HG03469 (cell line): ENCODE measurements at regions not wholly inside any gene's neighbourhood (a gene's known extent, or its start where the extent isn't known, plus 50 kb on each side); places are given as distances from the start of the nearest gene placed in this dataset.

ENCODE experiments used
- ATAC-seq: cut with Tn5 transposase; IDR thresholded peaks from one replicate; pipeline ENCODE4 v1.9.1; 2021; ENCODE audit warnings: mild to moderate bottlenecking, moderate library complexity, moderate number of reproducible peaks; ENCODE audit not compliant: unreplicated experiment

GRCh38 chr21:43318841-43319781 lies 107.8 kb downstream of the SIK1 start:
- no peak for ATAC-seq

DNA sequence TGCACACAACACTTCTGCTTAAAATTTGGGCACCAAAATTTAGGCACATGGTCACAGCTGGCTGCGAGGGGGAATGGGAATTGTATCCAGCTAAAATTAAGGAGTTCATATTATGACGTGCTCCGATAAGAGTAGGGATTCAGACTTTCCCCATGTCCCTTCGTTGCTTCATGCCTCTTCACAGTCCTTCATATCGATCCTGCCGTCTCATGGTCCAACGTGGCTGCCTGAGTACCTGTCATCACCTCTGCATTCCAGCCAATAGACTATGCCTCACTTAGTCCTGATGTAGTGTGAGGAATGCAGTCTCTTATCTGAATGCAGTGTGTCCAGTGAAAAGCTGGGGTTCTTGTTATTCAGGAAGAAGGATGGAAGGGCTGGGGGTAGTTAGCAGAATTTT lies 108.6 kb downstream of the SIK1 start:
- no peak for ATAC-seq

DNA sequence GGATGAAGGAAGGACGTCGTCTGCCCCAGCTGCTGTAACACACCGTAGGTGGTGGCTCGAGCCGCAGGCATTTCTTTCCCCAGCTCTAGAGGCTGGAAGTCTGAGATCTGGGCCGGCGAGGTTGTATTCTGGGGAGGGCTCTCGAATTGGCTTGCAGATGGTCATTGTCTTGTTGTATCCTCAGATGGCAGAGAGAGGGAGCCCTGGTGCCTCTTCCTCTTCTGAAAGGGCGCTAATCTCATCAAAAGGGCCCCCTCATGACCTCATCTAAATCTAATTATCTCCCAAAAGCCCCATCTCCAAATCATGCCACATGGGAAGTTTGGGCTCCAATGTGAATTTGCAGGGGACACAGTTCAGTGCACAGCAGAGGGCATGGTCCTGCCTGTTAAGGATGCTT lies 109.0 kb downstream of the SIK1 start:
- ATAC-seq = no peak

- ATAC-seq = no peak
Measured at GRCh38 chr21:43317254-43317748, 109.6 kb downstream of the SIK1 start.

DNA sequence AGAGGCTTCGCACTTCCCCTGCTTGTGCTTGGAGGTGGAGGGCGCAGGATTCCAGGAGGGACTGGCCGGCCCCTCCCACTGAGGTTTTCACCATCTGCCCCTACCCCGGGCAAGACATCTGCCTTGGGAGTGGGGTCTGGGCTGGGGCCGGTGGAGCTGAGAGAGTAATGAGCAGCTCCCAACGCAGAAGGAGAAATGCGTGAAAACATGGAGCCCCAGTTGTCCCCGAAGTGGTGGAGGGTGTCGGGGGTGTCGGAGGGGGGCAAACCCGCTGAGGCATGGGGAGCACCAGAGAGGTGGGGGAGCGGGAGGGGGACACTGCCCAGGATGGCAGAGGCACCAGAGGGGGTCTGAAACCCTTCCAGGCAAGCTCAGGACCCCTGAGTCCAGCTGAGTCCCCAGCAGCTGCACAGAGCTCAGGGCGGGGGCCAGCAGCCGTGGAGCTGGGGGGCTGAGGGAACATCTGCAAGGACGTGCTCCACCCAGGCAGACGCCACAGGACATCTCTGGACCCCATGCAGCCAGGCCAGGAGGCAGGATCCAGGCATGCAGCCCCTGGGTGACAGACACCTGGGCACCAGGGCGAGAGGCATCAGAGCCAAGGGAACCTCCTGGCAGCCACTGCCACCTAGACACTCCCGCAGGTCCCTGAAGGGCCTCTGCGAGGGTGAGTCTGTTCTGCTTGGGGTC lies 110.6 kb downstream of the SIK1 start:
- no peak for ATAC-seq

GRCh38 chr21:43315244-43316137 lies 111.4 kb downstream of the SIK1 start:
- no peak for ATAC-seq

DNA sequence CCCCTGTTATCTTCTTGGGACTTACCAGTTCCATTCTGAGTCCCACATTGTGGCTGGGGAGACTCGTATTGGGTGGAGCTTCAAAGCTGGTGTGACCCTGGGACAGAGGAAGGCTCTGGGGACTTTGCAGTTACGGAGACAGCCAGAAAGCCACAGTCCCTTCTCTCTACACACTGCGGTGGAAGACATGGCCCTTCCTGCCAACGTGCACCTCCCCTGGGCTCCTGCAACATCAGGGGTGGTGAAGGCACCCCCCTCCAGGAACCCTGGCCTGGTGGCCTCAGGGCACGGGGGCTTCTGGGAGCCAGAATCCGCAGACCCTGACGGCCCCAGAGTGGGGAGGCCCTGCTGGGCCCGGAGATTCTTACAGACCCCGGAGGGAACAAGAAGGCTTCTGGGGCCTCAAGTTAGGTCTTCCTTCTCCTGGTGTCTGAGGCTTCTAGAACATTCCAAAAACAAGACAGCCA lies 113.0 kb downstream of the SIK1 start:
- no peak for ATAC-seq

GRCh38 chr21:43313221-43313938 lies 113.6 kb downstream of the SIK1 start:
- no peak for ATAC-seq

- ATAC-seq = no peak
Measured at GRCh38 chr21:43312751-43313169, 114.2 kb downstream of the SIK1 start.

DNA sequence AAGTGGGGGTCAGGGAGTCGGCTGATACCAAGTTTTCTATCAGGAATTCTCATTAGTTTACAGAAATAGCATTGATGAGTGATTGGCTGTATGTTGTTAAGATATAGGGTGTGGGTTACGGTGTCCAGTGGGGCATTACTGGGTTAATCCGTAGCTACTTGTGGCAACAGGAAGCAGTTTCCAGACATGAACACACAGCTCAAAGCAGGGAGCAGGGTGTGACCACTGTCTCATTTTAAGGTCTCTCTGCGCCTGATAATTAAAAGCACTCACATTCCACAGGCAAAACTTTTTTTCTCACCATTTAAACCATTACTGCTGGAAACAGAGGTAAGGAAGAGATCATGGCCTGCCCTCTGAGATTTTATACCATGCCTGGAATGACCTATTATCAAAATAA lies 114.9 kb downstream of the SIK1 start:
- no peak for ATAC-seq

DNA sequence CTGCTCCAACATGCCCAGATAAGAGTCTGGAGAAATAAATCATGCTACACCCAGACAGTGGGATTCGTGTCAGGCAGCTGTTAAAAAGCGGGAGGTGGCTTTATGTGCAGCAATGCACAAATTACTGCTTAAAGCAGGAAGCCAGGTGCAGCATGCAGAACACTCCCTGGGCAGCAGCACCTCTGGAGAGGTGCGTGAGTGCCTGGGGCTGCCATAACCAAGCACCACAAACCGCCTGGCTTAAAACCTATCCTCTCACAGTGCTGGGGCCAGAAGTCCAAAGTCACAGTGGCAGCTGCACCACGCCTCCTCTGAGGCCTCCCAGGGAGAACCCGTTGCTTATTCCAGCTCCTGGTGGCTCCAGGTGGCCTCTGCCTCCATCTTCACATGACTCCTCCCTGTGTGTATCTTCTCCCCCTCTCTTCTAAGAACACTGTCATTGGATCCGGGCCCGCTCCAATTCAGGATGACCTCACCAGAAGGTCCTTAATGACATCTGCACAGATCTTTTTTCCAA lies 115.6 kb downstream of the SIK1 start:
- no peak for ATAC-seq

DNA sequence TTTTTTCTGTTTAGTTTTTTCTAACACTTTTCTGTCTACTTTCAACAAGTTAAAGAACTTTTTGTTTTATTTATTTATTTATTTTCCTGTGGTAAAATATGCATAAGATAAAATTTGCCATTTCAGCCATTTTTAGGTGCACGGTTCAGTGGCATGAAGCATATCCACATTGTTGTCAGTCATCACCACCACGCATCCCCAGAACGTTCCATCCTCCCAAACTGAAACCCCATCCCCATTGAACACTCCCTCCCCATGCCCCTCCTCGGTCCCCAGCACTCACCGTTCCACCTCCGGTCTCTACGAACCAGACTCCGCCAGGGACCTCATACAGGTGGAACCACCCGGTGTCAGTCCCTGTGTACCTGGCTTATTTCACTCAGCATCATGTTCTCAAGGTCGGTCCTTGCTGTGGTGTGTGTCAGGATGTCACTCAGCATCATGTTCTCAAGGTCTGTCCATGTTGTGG lies 118.1 kb downstream of the SIK1 start:
- ATAC-seq = no peak

DNA sequence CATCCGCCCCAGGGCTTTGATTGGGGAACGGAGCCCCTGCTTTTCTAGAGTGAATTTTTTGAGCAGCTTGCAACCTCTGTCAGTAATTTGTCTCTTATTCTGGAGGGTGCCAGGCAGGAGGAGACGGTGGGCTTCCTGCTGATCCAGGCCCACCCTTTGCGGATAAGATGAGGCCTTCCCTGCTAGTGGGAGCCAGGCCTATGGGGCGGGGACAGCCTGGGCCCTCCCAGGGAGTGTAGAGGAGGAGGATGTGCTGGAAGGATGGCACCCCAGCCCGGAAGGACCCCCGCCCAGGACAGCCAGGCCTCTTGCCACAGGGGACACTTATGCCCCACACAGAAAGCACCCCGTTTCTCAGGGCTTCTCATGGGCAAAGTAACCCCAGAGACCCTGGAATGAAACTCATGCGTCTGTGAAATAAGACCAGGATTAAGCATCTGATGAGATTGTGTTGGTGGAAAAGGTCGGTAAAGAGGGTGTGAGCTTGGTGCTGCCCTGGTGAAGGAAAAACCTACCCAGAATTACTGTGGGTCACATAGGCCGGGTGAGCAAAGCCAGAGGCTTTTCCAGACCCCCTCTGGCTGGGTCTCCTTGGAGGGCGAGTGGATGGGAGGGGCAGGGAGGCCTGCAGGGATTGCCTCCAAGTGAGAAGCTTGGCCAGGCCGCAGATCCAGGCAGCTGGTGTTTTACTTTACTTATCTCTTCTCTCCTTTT lies 118.7 kb downstream of the SIK1 start:
- no peak for ATAC-seq

- no peak for ATAC-seq
Measured at GRCh38 chr21:43307677-43308070, 119.3 kb downstream of the SIK1 start.

DNA sequence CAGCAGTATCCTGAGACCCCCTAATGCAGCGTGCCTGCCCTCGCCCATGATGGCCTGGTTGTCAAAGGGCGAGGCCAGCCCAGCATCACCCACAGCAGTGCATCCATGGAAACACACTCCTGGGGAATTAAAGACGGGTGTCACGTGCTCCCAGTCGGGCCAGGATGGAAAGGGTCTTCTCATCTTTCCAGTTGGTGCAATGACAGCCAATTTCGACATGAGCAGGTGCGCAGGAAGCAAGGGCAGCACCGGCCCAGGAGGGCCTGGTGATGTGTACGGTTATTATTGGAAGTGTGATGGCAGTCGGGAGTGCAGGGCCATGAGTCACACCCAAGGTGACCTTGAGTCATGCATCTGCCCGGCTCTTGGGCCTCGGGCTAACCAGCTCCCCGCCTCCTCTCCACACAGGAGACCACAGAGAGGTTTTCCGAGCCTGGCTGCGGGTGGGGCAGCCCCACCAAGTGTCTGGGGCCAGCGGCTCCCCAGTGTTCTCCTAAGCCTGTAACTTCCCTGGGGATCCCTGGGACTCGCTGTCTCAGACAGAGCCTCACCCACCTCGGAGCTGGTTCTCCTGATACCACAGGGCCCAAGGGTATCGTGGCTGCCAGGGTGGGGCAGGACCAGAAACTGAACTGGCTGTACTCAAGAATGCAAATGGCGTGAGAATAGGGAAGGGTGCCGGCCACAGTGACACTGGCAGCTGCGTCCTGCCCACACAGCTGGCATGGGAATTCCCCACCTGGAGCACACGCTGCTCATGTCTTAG lies 119.8 kb downstream of the SIK1 start:
- no peak for ATAC-seq

- no peak for ATAC-seq
Measured at GRCh38 chr21:43306391-43306790, 120.5 kb downstream of the SIK1 start.

DNA sequence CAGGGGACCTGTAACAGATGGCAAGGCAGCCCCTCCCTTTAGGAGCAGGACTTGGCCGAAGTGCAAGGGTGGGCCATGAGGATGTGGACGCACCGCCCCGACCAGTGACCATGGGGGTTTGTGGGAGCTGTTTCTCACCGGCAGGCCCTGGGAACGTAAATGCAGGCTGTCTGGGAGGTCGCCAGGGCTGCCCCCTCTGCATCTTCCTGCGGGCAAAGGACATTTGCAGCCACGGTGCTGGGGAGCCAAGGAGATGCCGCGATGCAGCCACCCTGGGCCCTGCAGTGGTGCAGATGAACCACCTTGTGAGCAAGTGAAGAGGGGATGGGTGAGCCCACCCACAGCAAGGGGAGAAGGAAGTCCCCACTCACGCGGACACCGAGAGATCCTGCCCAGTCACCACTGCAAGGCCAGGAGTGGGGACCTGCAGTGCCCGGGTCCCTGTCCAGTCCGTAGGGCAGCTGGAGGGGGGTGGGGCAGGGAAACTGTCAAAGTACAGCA lies 121.1 kb downstream of the SIK1 start:
- no peak for ATAC-seq

DNA sequence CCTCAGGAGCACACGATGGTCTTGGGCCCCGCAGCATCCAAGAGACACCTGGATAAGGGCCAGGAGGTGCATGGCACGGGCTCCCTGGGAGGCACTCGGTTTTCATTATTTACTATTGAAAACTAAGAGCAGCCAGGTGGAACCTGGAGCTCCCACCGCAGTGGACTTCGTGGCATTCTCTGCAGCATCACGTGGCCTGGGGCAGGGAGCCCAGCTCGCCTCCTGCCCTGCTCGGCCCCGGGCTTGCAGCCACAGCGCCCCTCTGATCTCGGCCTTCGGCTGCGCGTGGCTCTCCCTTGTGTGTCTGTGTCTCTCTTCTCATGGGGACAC lies 121.6 kb downstream of the SIK1 start:
- no peak for ATAC-seq
